Astrocyte of the spinal cord (primary cell): ENCODE measurements at regions not wholly inside any gene's neighbourhood (a gene's known extent, or its start where the extent isn't known, plus 50 kb on each side); places are given as distances from the start of the nearest gene placed in this dataset.
A peak's percentile ranks its signal among the peaks of the same experiment; 100 is the strongest.

Source experiments
- DNase-seq: peaks from one replicate; pipeline ENCODE4 v3.0.0; 2011; ENCODE audit warnings: low read depth, low spot score
- H3K4me3 ChIP-seq: 2 replicates; pipeline ENCODE4 v1.5.1; 2011; ENCODE audit warnings: low read depth, mild to moderate bottlenecking, low read length, moderate library complexity
- CTCF ChIP-seq: IDR thresholded peaks from 2 replicates; pipeline ENCODE4 v1.5.1; 2012; ENCODE audit warnings: low read depth, mild to moderate bottlenecking, low read length, inconsistent platforms
- in situ Hi-C: cut with HindIII; loops from 2 replicates; pipeline ENCODE4 v1.10.0; 2017; ENCODE audit warnings: low sequenced_read_pairs

DNA sequence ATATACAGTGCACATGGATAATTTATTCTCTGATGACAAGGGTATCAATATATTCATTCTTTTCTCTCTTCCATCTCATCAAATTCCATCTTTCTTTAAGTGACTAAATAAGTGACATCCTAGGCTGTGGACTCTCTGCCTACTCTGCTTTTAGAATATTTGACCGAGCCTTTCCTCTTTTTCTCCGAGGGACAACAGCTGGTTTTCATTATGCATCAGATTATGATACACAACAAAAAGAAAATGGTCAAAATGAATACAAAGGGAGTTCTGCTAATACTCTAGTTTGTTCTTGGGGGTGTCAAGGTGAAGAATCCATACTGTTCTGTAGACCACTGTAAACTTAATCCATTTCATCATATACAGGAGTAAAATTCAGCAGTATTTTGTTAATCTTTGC lies 942.6 kb downstream of the KCNJ2 start:
- no peak for DNase-seq
- in situ Hi-C loops = no loop called here
- no peak for TF ChIP-seq CTCF
- no peak overlapping the region for H3K4me3 ChIP-seq

DNA sequence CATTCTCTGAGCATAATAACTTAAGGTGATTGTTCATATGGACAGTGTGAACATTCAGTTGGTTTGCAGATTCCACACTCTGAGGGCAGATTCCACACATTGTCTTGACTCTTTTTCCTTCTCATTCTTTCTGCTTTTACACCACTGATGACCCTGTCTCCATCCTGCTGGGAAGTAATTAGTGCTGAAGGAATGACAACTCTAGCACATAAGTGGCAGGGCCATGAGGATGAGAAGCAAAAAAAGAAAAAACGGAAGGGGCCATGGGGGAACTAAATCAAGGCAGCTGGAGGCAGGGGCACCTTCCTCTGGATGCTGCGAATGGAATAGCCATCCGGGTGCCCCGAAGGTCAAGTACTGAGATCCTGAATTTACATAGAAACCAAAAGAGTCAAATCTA lies 944.0 kb downstream of the KCNJ2 start:
- no peak overlapping the region for H3K4me3 ChIP-seq
- in situ Hi-C loops = no loop called here
- no peak for TF ChIP-seq CTCF
- DNase-seq = no peak

DNA sequence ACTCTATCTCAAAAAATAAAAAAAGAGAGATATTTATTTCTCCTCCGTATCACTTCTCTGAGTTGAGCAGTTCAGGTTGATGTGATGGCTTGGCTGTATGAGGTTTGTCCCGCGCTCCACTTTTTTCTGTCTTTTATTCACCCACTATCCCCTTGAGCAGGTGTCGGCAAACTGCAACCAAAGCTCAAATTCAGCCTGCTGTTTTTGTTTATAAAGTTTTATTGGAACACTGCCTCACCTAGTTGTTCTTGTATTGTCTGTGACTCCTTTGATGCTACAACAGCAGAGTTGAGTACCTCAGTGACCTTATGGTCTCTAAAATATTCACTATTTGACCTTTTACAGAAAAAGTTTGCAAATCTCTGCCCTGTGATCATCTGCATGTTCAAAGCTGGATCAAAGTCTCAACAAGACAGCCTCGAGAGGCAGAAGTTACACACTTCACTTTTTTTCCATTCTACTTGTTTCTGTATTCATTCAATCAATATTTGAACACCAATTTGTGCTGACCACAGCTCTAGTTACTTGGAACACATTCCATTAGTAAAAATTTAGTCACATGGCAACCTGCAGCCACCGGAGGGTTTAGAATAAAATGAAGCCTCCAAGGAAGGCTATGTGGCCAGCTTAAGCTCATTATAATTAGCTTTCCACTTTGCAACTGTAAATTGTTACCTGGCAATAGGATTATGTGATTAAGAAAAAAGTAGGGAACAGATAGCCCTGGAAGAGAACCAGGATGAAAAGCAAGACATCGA lies 945.8 kb downstream of the KCNJ2 start:
- H3K4me3 ChIP-seq = no peak overlapping the region
- TF ChIP-seq CTCF = no peak
- in situ Hi-C loops = no loop called here
- no peak for DNase-seq

- TF ChIP-seq CTCF = no peak
- H3K4me3 ChIP-seq = no peak overlapping the region
- in situ Hi-C loops = no loop called here
- DNase-seq = no peak
Observed at GRCh38 chr17:71115669-71115972, 946.3 kb downstream of the KCNJ2 start.

DNA sequence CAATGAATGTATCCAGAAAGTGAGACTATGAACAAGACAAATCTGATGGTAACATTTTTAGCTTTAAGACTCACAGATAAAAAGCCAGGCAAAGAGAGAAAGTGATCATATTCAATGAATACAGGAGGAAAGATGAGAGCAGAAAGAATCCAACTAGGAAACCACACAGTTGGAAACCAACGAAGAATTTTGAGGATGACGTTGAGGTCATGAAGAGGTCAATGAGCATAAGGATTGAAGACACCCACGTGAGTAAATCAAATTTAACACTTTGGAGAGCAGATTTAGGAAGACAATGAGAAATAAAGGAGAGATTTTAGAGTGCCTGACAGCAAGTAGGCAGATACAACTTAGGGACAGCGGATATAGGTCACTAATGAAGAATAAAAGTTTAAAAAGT lies 948.1 kb downstream of the KCNJ2 start:
- DNase-seq = peak; percentile 63
- in situ Hi-C loops = no loop called here
- no peak overlapping the region for H3K4me3 ChIP-seq
- no peak for TF ChIP-seq CTCF

DNA sequence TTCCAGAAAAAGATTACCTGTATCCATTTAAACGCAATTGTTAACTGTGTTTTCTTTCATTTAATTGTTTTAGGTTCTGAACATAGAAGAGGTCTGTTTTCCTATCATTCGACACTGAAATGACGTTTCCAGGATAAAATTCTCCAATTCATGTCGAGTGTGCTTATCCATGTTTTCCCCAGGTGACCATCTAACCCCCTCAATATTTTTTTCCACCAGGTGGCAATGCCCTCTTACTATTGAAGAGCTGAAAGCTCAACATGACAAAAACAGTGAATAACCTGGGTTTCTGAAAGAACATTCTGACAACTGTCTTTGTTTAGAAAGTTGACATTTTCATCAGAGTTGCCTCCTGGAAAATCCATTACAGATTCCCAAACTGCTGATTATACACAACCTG lies 948.7 kb downstream of the KCNJ2 start:
- DNase-seq = peak; percentile 33
- peak; percentile 18 for TF ChIP-seq CTCF
- in situ Hi-C loops = no loop called here
- H3K4me3 ChIP-seq = no peak overlapping the region
